NCI-H187 treated with DMSO at 0.1 percent for 48 hours (cell line): ENCODE measurements at regions not wholly inside any gene's neighbourhood (a gene's known extent, or its start where the extent isn't known, plus 50 kb on each side); places are given as distances from the start of the nearest gene placed in this dataset.

Experiments used
- DNase-seq: peaks from one replicate; lab custom pipeline; 2025; lab: John Stamatoyannopoulos, UW

DNA sequence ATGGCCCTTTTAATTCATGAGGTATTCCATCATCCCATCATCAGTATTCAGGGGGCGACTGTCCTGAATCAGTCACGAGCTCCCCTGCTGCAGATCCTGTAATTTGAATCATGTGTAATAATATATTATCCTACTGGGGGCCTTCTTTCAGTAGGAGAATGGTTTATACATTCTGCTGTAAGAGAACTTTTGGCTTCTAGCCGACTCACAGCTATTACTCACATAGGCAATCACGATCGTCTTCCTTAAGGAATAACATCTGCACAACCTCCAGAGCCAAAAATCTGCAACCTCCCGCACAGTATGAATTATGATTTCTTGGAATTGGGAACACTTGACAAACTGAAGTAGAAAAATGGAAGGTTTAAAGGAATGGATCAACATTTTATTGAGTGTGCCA is 343.0 kb downstream of the USP25 start:
- DNase-seq: no peak

DNA sequence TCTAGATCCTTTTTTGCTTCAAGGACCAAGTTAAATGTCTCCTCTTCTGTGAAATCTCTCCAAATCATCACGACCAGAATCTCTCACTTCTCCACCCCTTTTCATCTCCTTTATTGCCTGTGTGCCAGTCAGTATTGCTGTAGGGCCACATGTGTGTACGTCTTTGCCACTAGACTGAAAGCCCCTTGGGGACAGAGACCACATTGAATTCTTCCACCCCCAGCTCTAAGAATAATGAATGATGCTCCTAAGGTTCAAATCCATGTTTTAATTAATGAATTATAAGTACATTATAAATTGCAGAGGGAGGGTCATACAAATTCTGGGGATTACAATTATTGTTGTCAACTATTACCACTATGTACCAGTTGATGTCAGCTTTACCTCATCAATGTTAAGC is 343.8 kb downstream of the USP25 start:
- no peak for DNase-seq

DNA sequence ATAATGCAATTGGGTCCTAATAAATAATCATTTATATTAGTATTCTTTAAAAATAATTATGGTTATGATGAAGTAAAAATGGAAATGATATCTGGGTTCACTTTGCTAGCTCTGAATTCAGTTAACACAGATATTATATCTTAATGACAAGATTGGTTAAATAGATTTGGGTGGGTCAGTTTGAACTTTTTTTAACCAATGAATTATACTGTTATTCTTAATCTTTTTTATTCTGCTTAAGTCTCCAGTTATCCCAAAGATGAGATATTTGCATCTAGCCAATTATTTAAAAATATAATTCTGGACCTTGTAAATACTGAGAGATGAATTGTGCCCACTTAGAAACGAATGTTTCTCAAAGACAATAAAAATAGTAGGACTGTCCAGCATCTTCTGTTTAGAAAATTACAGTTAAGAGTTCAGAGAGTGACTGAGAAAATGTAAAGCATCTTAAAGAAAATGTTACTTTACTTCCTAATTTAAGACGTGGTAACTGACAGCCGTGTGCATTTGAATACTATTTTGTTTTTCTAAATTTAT is 345.2 kb downstream of the USP25 start:
- DNase-seq: no peak

DNA sequence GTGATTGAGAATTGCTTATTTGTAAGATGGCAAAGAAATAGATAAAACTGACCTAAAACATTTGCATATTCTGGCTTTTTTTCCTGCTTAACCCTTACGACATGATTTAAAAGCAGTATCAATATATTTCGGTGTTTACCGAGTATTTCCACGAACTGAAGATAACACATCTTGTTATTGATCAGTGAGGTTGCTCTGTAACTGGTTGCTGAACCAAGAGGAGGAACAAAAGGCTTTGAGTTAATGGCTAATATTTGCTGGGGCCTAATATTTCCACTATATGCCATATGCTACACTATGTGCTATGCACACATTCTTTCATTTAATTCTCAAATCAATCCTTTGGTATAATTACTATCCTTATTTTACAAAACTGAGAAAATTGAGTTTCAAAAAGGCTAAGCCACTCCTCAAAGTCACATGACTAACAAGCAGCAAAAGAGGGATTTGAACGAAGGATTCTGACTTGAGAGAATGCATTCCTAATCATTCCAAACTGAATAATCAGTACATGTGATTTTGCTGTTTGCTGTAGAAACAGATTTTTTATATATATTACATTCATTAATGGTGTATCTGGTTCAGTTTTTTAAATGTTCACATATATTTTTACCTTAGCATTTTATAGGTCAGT is 346.0 kb downstream of the USP25 start:
- no peak for DNase-seq

DNA sequence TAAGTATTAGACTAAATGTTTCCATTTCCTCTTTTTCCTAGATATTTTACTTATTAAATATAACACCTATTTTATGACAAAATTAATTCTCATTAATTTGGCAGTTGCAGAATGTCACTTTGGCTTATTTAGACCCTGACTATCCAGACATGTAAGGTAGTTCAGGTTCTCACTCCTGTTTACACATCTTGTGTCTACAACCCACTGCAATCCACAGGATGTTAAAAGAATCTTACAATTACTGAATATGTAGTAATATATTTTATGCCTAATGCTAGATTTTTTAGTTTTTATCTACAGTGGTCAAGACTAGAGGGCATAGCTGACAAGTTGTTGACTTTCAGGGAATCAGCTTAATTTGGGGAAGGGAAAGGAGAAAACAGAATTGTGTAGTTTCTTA is 346.7 kb downstream of the USP25 start:
- DNase-seq: no peak

DNA sequence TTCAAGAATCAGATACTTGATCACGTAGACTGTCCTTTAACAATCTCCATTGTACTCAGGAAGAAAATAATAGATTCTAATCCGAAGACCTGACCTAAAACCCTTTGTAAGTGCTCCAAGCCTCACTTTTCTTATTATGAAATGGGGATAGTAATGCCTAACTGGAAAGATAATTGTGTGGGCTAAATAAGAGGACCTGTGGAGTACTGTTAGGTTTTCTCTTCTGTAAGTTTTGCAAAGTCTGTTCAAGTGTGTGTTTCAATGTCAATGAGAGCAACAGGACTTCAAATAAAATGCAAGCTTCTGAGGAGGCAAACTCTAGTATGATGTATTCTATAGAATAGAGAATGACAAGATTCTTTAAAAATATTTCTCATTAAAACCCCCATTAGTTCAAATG is 348.6 kb downstream of the USP25 start:
- DNase-seq: no peak

DNA sequence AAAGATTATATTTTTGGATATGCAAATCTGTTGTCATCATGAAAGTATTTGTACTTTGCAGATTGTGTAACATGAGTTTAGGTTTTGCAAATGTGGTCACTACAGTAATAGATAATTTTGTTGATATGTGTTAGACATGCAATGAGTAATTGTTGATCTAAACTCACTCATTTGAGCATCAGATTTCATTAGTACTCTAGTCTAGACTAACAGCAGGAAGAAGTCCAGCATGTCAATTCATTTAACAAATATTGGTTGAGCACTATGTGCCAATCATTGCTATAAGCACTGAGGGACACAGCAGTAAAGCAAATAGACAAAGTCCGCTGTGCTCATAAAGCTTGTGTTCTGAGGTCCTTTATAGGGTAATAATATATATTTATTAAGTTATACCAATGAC is 350.0 kb downstream of the USP25 start:
- no peak for DNase-seq

DNA sequence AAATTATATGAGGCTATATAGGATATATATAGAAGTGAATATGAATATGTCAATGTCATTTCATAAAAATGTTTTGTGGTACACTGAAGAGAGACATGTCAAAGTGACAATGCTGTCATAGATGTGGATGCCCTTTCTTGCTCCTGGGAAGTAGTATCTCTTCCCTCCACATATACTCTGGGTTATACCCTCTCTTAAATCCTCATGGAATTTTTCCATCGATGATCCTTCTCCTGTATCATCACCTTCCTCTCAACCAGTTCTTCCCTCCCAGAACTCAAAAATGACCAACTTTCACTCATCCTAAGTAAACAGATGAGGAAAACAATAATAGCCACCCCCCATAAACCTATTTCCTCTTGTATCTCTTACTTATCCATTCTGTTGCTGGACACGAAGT is 351.5 kb downstream of the USP25 start:
- no peak for DNase-seq

DNA sequence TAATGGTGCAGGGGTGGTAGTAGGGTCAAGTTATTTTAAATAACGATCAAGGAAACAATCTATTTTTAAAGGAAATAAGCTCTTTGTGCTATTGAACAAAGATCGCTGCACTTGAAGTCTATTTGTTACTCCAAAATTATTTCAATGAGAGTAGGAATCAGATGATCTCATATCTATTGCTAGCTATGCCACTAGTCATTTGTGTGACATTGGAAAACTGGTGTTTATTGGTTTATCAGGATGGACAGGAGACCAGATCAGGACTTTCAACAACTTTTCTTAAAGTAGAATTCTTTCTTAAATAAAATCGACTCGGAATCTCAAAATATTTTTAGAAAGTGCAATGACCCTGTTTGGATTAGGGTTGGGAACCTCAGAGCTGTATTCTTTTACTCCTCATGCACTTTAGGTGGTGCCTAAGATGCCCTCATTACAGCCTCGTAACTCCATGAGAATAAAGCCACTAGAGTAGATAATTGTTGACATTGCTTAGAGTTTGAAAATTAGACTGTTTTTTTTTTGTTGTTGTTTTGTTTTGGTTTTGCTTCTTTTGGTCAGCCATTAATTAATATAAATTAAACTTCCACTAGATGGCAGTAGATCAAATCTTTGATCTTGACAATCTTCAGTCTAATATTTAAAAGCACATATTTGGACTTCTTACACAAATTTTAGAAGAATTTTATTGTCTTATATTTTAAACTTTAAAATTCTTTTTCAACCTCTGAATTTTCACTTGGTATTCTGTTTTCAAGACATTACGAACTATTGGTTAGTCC is 352.4 kb downstream of the USP25 start:
- no peak for DNase-seq

DNA sequence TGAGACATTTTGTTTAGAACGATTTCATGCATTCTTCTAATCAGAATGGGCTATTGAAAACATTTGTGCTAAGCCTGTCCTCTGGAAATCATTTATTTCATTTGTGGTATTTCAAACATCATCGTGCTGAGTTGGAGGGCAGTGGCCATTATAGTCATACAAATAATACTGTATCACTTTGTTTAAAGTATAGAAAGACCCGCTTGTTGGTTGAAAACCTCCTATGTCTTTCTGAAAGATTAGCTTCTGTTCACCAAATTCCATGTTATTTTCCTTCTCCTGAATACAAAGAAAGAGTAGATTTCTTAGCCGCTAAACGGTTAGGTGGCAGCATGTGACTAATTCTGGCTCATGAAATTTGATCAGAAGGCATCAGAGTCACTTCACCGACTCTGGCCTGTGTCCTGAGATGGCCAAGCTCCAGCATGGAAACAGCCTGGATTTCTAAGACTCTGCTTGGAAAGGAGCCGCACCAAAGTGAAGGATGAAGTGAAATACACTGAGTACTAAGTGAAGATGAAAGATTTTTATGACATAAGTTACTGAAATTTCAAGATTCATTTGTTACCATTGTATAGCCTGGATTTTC is 355.1 kb downstream of the USP25 start:
- no peak for DNase-seq

DNA sequence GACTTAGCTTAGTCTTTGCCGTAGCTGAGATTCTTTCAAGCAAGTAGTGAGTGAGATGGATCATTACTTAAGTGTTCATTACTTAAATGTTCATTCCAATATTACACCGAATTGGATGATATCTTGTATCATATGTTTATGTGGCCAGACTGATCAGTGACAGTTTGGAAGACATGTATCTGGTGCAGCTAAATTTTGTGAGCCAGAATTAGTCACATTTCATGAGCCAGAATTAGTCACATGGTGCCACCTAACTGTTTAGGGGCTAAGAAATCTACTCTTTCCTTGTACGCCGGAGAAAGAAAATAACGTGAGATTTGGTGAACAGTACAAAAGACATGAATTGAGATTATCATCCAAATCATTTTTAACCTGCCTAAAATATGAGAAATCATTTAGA is 355.6 kb downstream of the USP25 start:
- DNase-seq: no peak

DNA sequence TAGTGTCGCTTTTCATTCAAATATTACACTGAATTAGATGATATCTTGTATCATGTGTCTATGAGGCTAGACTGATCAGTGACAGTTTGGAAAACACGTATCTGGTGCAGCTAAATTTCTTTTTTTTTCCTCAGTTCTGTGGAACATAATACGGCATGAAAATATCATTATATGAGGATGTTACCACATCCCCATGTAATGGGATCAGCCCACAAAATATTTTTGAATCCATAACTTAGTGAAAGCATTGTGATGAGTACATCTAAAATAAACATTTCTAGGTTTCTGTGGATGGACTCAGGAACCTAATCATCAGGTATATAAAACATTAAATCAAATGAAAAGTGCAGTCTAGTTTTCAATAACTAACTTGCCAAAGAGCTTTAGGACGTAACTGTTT is 356.3 kb downstream of the USP25 start:
- no peak for DNase-seq

DNA sequence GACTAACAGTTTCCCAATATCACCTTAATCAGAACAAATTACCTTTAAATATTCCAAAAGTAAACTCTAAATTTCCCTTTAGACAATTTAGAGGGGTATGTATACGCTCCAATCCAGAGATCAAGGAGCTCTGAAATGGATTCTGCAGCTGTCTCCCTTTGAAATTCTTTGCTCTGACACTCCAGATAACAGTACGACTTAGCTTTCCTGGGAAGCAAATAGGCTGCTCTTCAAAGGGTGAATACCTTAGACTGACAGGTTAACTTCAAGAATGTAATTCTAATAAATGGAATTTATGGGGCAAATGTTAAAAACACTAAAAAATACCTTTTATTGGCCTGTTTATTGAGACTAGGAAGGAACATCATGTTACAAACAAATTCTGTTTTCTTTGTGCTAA is 357.2 kb downstream of the USP25 start:
- no peak for DNase-seq

DNA sequence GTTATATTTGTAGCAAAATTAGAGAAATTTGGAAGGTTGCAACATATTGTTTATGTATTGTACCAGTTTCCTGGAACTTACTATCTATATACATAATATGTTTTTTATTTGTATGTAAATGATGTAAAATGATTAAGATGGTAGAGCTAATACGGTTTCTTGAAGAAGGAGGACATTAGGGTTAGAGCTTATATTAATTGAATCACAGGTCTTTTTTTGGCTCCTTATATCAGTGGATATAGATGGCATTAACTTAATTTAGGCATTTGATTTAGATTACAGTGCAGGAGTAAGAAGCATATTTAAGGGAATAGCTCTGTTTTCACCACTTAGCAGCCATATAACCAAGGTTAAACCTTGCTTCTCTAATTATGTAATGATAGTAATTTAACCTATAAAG is 357.7 kb downstream of the USP25 start:
- no peak for DNase-seq

DNA sequence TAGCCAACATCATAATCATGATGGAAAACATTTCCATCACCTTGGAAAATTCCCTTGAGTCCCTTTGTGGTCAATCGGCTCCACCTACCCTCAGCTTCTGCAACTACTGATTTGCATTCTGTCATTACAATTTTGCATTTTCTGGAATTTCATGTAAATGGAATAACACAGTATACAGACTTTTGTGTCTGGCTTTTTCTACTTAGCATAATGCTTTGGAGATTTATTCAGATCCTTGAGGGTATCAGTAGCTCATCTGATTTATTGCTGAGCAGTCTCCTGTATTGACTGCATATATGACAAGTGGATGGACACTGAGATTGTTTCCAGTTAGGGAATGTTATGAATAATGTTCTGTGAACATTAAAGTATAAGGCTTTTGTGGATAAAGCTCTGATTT is 358.3 kb downstream of the USP25 start:
- DNase-seq: no peak

DNA sequence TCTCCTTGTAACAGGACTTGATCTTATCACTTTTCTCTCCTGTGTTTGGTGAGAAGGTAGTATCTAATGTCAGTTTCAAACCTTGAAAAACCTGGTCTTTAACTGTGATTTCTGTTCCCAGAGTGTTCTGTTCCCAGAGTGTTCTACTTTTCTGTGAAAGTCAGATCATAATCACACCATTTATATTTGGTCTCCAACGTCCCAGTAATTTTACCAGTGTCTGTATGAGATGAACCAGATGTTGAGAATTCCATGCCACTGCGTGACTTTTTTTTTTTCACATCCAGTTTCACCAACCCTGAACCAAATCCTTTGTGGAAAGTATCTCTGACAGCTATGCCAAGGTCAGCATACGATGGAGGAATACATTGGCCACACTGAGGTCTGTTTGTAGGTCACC is 365.2 kb downstream of the USP25 start:
- DNase-seq: no peak

DNA sequence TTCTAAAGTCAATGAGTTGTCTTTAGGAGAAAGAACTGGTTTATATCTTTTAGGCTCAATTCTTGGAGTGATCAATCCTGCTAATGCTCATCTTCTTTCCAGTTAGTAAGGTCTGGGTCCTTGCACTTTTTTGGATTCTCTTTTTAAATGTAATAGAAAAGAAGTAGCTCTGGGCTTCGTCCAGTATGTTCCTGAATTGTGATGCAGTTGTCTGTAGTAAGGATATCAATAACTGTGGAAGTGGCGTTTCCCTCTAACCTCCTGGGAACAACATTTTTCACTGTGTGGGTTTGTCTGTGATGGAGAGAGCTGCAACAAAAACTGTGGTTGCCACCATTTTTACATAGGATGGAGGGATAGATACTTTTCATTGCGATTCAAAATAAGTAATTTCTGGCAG is 367.2 kb downstream of the USP25 start:
- no peak for DNase-seq

DNA sequence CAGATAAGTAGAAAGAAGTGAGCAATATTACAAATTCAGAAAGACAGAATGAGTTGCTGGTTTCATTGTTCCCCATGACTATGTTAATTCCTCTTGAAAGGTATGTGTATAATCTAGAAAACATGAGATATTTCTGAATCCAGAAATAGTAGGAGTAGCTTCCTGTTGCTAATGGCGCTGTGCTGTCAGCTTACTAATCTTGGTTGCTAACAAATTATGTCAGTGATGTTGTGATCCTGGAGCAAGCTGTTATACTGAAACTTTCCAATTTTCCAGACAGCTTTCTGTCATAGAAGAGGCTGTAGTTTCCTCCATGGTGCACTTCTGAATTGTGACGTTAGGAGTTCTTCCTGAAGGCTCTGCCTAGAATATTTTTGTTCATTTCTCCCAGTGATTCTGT is 372.3 kb downstream of the USP25 start:
- DNase-seq: no peak

DNA sequence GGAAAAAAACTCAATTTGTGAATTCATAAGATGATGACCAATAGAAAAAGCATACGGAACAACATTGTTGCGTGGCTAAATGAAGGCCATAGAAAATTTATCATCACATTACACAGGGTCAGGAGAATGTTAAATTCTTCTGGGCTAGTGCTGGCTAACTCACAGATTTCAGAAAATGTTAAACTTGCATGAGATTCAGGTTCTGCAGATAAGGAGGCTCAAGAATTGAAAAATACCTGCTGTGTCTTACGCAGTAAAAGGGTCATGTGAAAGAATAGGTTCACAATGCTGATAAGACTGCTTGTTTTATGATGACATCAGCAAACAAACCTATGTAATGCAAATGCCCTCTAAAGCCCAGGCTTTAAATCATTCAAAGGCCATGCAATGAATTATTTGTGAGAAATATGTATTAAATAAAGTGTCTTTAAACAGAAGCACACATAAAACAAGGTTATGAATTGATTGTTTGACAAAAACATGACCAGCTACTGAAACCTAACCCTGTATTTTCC is 378.8 kb downstream of the USP25 start:
- no peak for DNase-seq

DNA sequence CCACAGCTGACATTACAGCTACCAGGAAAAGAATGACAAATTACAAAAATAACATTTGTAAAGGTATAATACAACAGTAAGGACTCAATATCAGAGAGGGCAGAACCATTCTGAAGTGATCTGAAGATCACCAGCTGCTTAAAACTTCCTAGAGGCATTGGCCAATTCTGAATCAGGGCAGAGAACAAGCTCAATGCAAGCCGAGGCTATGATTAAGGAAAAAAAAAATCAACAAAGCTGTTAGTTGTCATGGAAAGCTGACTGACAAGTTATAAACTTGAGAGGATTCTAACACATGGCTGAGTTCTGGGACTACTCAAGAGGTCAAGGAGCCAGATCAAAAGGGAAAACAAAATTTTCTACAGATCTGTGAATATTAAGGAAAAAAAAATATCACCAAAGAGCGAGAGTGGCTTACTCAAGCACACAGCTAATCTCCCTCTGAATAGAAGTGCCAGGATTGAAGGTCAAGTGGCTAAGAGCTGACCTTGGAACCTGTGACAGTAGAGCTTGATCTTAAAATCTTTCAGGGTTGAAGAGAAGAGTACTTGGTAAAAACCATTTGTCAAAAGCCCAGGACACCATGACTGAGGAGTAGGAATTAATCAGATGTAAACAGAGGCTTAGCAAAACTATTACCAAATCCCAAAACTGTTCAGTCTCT is 383.4 kb downstream of the USP25 start:
- DNase-seq: no peak

DNA sequence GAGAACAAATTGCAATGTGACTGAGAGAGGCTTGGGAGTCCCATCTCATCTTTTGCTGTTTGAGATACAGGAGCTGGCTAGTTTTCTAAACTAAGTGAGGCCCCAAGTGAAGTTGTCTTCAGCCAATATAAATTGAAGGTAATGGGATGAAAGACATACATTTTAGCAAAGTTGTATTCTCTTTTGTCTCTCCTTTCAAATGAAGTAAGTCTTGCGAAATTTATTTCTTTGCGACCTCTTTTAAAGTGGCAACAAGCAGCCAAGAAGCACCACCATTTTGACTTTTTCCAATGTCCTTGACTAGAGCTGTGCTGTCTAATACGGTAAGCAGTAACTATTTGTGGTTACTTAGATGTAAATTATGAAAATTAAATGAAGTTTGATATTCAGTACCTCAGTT is 385.7 kb downstream of the USP25 start:
- DNase-seq: no peak

DNA sequence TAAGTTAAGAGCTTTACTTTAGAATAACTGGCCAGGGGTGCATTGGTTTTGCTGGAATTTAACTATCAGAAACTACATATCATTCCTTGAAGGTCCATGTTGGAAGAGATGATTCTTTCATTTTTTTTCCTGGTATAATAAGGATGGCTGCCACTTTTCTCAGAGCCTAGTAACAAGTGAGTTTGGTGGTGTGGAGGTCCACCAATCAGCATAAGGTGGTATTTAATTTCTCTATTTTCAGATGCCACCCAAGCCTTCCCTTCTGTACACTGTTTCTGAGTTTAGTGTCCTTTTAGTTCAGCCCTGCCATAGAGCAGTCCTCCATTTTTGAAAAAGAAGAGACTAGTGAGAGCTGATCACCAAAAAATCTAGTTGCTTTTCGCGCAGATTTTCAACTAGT is 386.3 kb downstream of the USP25 start:
- DNase-seq: no peak

DNA sequence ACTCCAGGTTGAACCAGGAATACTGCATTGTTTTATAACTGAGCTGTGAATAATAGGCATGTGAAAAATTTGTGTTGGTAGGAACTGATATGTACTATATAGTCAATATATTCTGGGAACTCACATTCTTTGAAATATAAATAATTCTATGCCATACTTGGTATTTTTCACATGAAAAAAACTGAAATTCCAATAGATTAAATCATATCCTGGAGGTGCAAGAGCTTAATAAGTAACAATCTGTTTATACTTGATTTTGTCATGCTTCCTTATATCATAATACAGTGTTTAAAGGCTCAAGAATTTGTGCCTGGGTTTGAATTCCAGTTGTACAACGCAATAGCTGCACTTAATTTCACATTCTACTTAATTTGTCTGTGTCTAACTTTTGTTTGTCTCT is 387.0 kb downstream of the USP25 start:
- no peak for DNase-seq
